Activated naive CD4-positive, alpha-beta T cell treated with anti-CD3 and anti-CD28 coated beads, Interleukin-2, amount 50 U/mL, for 72 hours (primary cell): ENCODE measurements at regions not wholly inside any gene's neighbourhood (a gene's known extent, or its start where the extent isn't known, plus 50 kb on each side); places are given as distances from the start of the nearest gene placed in this dataset.

Experiments
- ATAC-seq, 2 donors: fragments of 150-1000 bp; cut with Tn5 transposase; 2 replicates each; pipeline ENCODE4 v1.10.0; 2021; ENCODE audit warnings: mild to moderate bottlenecking in 2 of 2, moderate library complexity in 2 of 2
- DNase-seq, 2 donors: peaks; one replicate each; pipeline ENCODE4 v3.0.0; 2021 to 2022; ENCODE audit warnings: low spot score in 2 of 2
- H3K27ac Mint-ChIP-seq, 2 donors: one replicate each; pipeline ENCODE4 v1.8.0; 2022; ENCODE audit warnings: mild to moderate bottlenecking in 2 of 2, mixed read lengths in 2 of 2
- H3K36me3 Mint-ChIP-seq, 2 donors: one replicate each; pipeline ENCODE4 v1.8.0; 2022; ENCODE audit warnings: mixed read lengths in 2 of 2
- H3K9me3 Mint-ChIP-seq, 2 donors: one replicate each; pipeline ENCODE4 v1.8.0; 2022; ENCODE audit warnings: mixed read lengths in 2 of 2

- Mint-ChIP-seq H3K36me3 (peaks cover 0 to 6% of the 10 kb centered on the region in 2 donors), H3K9me3 (peaks cover 23 to 26% of the 10 kb centered on the region in 2 donors), H3K27ac (no peak overlapping the region)
- no peak for ATAC-seq
- no peak for DNase-seq
Measured at GRCh38 chr20:11035211-11035610, 361.4 kb upstream of the JAG1 start.

- no peak overlapping the region for H3K27ac Mint-ChIP-seq
- no peaks in the 10 kb centered on the region for H3K36me3 Mint-ChIP-seq
- peaks cover 12 to 20% of the 10 kb centered on the region in 2 donors for H3K9me3 Mint-ChIP-seq
- no peak for DNase-seq
- ATAC-seq = no peak
Measured at GRCh38 chr20:11041396-11041795, 367.6 kb upstream of the JAG1 start.

- H3K36me3 Mint-ChIP-seq = no peaks in the 10 kb centered on the region
- no peak overlapping the region for H3K27ac Mint-ChIP-seq
- ATAC-seq (no peak), DNase-seq (no peak)
- peaks cover 12 to 14% of the 10 kb centered on the region in 2 donors for H3K9me3 Mint-ChIP-seq
Measured at GRCh38 chr20:11043001-11043400, 369.2 kb upstream of the JAG1 start.

- no peak for ATAC-seq
- no peak for DNase-seq
- H3K36me3 Mint-ChIP-seq = no peaks in the 10 kb centered on the region
- H3K9me3 Mint-ChIP-seq = peaks cover 10 to 12% of the 10 kb centered on the region in 2 donors
- H3K27ac Mint-ChIP-seq = no peak overlapping the region
Measured at GRCh38 chr20:11044561-11044960, 370.8 kb upstream of the JAG1 start.

- Mint-ChIP-seq H3K9me3 (peaks cover 3 to 12% of the 10 kb centered on the region in 2 donors), H3K36me3 (no peaks in the 10 kb centered on the region), H3K27ac (no peak overlapping the region)
- ATAC-seq (no peak), DNase-seq (no peak)
Measured at GRCh38 chr20:11045412-11046175, 371.8 kb upstream of the JAG1 start.

GRCh38 chr20:11047559-11047958, 373.8 kb upstream of the JAG1 start:
- DNase-seq (no peak), ATAC-seq (no peak)
- H3K36me3 Mint-ChIP-seq = no peaks in the 10 kb centered on the region
- H3K9me3 Mint-ChIP-seq = peaks cover 3 to 12% of the 10 kb centered on the region in 2 donors
- H3K27ac Mint-ChIP-seq = no peak overlapping the region

- DNase-seq (no peak), ATAC-seq (no peak)
- no peaks in the 10 kb centered on the region for H3K36me3 Mint-ChIP-seq
- H3K9me3 Mint-ChIP-seq = peaks cover 3 to 17% of the 10 kb centered on the region in 2 donors
- no peak overlapping the region for H3K27ac Mint-ChIP-seq
Measured at GRCh38 chr20:11048739-11049138, 374.9 kb upstream of the JAG1 start.

- H3K9me3 Mint-ChIP-seq = peaks cover 3 to 12% of the 10 kb centered on the region in 2 donors
- H3K36me3 Mint-ChIP-seq = no peaks in the 10 kb centered on the region
- no peak for DNase-seq
- no peak for ATAC-seq
- no peak overlapping the region for H3K27ac Mint-ChIP-seq
Measured at GRCh38 chr20:11050350-11050749, 376.6 kb upstream of the JAG1 start.

GRCh38 chr20:11051136-11051535, 377.3 kb upstream of the JAG1 start:
- Mint-ChIP-seq H3K9me3 (peaks cover 0 to 8% of the 10 kb centered on the region in 2 donors), H3K36me3 (no peaks in the 10 kb centered on the region), H3K27ac (no peak overlapping the region)
- no peak for ATAC-seq
- no peak for DNase-seq

- DNase-seq (no peak), ATAC-seq (no peak)
- Mint-ChIP-seq H3K9me3 (peaks cover 0 to 5% of the 10 kb centered on the region in 2 donors), H3K27ac (no peak overlapping the region), H3K36me3 (no peaks in the 10 kb centered on the region)
Measured at GRCh38 chr20:11053310-11053709, 379.5 kb upstream of the JAG1 start.

- Mint-ChIP-seq H3K9me3 (peaks cover 0 to 5% of the 10 kb centered on the region in 2 donors), H3K36me3 (no peaks in the 10 kb centered on the region), H3K27ac (no peak overlapping the region)
- ATAC-seq = no peak
- no peak for DNase-seq
Measured at GRCh38 chr20:11054266-11054993, 380.6 kb upstream of the JAG1 start.

- Mint-ChIP-seq H3K36me3 (no peaks in the 10 kb centered on the region), H3K27ac (no peak overlapping the region), H3K9me3 (peaks cover 0 to 5% of the 10 kb centered on the region in 2 donors)
- ATAC-seq = no peak
- DNase-seq = no peak
Measured at GRCh38 chr20:11056414-11056813, 382.6 kb upstream of the JAG1 start.

GRCh38 chr20:11057624-11058023, 383.8 kb upstream of the JAG1 start:
- ATAC-seq (no peak), DNase-seq (no peak)
- Mint-ChIP-seq H3K27ac (no peak overlapping the region), H3K9me3 (peaks cover 0 to 5% of the 10 kb centered on the region in 2 donors), H3K36me3 (no peaks in the 10 kb centered on the region)

GRCh38 chr20:11059659-11060058, 385.9 kb upstream of the JAG1 start:
- Mint-ChIP-seq H3K9me3 (peaks cover 0 to 3% of the 10 kb centered on the region in 2 donors), H3K36me3 (no peaks in the 10 kb centered on the region), H3K27ac (no peak overlapping the region)
- no peak for ATAC-seq
- DNase-seq = no peak

- Mint-ChIP-seq H3K9me3 (peaks cover 0 to 3% of the 10 kb centered on the region in 2 donors), H3K36me3 (no peaks in the 10 kb centered on the region), H3K27ac (no peak overlapping the region)
- DNase-seq = no peak
- ATAC-seq = no peak
Measured at GRCh38 chr20:11060423-11061185, 386.8 kb upstream of the JAG1 start.

- ATAC-seq (no peak), DNase-seq (no peak)
- no peaks in the 10 kb centered on the region for H3K36me3 Mint-ChIP-seq
- H3K27ac Mint-ChIP-seq = no peak overlapping the region
- peaks cover 0 to 3% of the 10 kb centered on the region in 2 donors for H3K9me3 Mint-ChIP-seq
Measured at GRCh38 chr20:11063444-11063843, 389.6 kb upstream of the JAG1 start.

GRCh38 chr20:11064946-11065345, 391.1 kb upstream of the JAG1 start:
- ATAC-seq = no peak
- no peak overlapping the region for H3K27ac Mint-ChIP-seq
- DNase-seq = no peak
- peaks cover 0 to 3% of the 10 kb centered on the region in 2 donors for H3K9me3 Mint-ChIP-seq
- H3K36me3 Mint-ChIP-seq = no peaks in the 10 kb centered on the region
